ENCODE measurements at regions not wholly inside any gene's neighbourhood (a gene's known extent, or its start where the extent isn't known, plus 50 kb on each side); places are given as distances from the start of the nearest gene placed in this dataset.

GRCh38 chr1:82534996-82535395 lies 734.3 kb downstream of the ADGRL2 start:
- Histone ChIP-seq H3K4me2 (no peak overlapping the region), H3K27ac (no peak overlapping the region), H3K9me3 (replicated peaks in 1 of 11) (peaks cover 0 to 12% (median 6%) of the 10 kb centered on the region in 11 experiments; a peak in 13 of 22 replicates), H4K20me1 (no peaks in the 10 kb centered on the region), H3K27me3 (no peaks in the 10 kb centered on the region), H3K4me1 (no peaks in the 10 kb centered on the region), H3K9ac (no peak overlapping the region), H3K36me3 (no peaks in the 10 kb centered on the region), H3K4me3 (no peak overlapping the region)
- TF ChIP-seq Cebpa-rat (IDR thresholded peaks at IDR 0.05) = no peak

GRCh38 chr1:82525378-82525777 lies 724.6 kb downstream of the ADGRL2 start:
- Histone ChIP-seq H3K27me3 (no peaks in the 10 kb centered on the region), H3K9me3 (replicated peaks in 1 of 11) (peaks cover 0 to 4% (median 0%) of the 10 kb centered on the region in 11 experiments; a peak in 3 of 22 replicates), H3K4me3 (no peak overlapping the region)

GRCh38 chr1:82520611-82521010 lies 719.9 kb downstream of the ADGRL2 start:
- no peaks in the 10 kb centered on the region for H3K9me3 ChIP-seq (replicated peaks in 1 of 11)

More at GRCh38 chr1:82525378-82525777, 724.6 kb downstream of the ADGRL2 start:
- Histone ChIP-seq H3K4me2 (no peak overlapping the region), H3K36me3 (no peaks in the 10 kb centered on the region), H3K4me1 (no peaks in the 10 kb centered on the region), H3K9ac (no peak overlapping the region), H4K20me1 (no peaks in the 10 kb centered on the region), H3K27ac (no peak overlapping the region)
- TF ChIP-seq Cebpa-rat (IDR thresholded peaks at IDR 0.05) = no peak

GRCh38 chr1:82517586-82517985 lies 716.9 kb downstream of the ADGRL2 start:
- no peak overlapping the region for H3K4me2 ChIP-seq
- no peaks in the 10 kb centered on the region for H3K27me3 ChIP-seq
- no peak overlapping the region for H3K27ac ChIP-seq
- H3K4me3 ChIP-seq = no peak overlapping the region
- H3K36me3 ChIP-seq = no peaks in the 10 kb centered on the region
- H4K20me1 ChIP-seq = no peaks in the 10 kb centered on the region
- H3K9me3 ChIP-seq (replicated peaks in 1 of 11) = no peaks in the 10 kb centered on the region
- H3K9ac ChIP-seq = no peak overlapping the region
- TF ChIP-seq Cebpa-rat (IDR thresholded peaks at IDR 0.05) = no peak
- H3K4me1 ChIP-seq = no peaks in the 10 kb centered on the region

More at GRCh38 chr1:82520611-82521010, 719.9 kb downstream of the ADGRL2 start:
- Histone ChIP-seq H3K4me1 (no peaks in the 10 kb centered on the region), H3K4me3 (no peak overlapping the region), H3K27ac (no peak overlapping the region), H3K27me3 (no peaks in the 10 kb centered on the region), H3K4me2 (no peak overlapping the region), H4K20me1 (no peaks in the 10 kb centered on the region), H3K36me3 (no peaks in the 10 kb centered on the region), H3K9ac (no peak overlapping the region)
- no peak for TF ChIP-seq Cebpa-rat (IDR thresholded peaks at IDR 0.05)

- TF ChIP-seq Cebpa-rat (IDR thresholded peaks at IDR 0.05) = no peak
- Histone ChIP-seq H3K4me3 (no peak overlapping the region), H4K20me1 (no peaks in the 10 kb centered on the region), H3K4me1 (no peaks in the 10 kb centered on the region), H3K27ac (no peak overlapping the region), H3K9me3 (replicated peaks in 1 of 11) (no peaks in the 10 kb centered on the region), H3K9ac (no peak overlapping the region), H3K27me3 (no peaks in the 10 kb centered on the region), H3K36me3 (no peaks in the 10 kb centered on the region), H3K4me2 (no peak overlapping the region)
Measured at GRCh38 chr1:82515650-82516049, 714.9 kb downstream of the ADGRL2 start.

- no peaks in the 10 kb centered on the region for H3K9me3 ChIP-seq (replicated peaks in 1 of 11)
- no peaks in the 10 kb centered on the region for H3K36me3 ChIP-seq
- H3K9ac ChIP-seq = no peak overlapping the region
- no peaks in the 10 kb centered on the region for H3K27me3 ChIP-seq
- H3K27ac ChIP-seq = no peak overlapping the region
- H3K4me2 ChIP-seq = no peak overlapping the region
- no peak for TF ChIP-seq Cebpa-rat (IDR thresholded peaks at IDR 0.05)
- H3K4me3 ChIP-seq = no peak overlapping the region
- no peaks in the 10 kb centered on the region for H3K4me1 ChIP-seq
- no peaks in the 10 kb centered on the region for H4K20me1 ChIP-seq
Measured at GRCh38 chr1:82511441-82511840, 710.7 kb downstream of the ADGRL2 start.

GRCh38 chr1:82510431-82510830 lies 709.7 kb downstream of the ADGRL2 start:
- Histone ChIP-seq H3K36me3 (no peaks in the 10 kb centered on the region), H4K20me1 (no peaks in the 10 kb centered on the region), H3K27ac (no peak overlapping the region), H3K4me1 (no peaks in the 10 kb centered on the region), H3K4me2 (no peak overlapping the region), H3K4me3 (no peak overlapping the region), H3K9ac (no peak overlapping the region), H3K27me3 (no peaks in the 10 kb centered on the region), H3K9me3 (replicated peaks in 1 of 11) (no peaks in the 10 kb centered on the region)
- TF ChIP-seq Cebpa-rat (IDR thresholded peaks at IDR 0.05) = no peak

- Histone ChIP-seq H3K27me3 (no peaks in the 10 kb centered on the region), H3K9ac (no peak overlapping the region), H3K36me3 (no peaks in the 10 kb centered on the region), H3K4me3 (no peak overlapping the region), H3K9me3 (replicated peaks in 1 of 11) (no peaks in the 10 kb centered on the region), H3K4me1 (no peaks in the 10 kb centered on the region), H3K27ac (no peak overlapping the region), H3K4me2 (no peak overlapping the region), H4K20me1 (no peaks in the 10 kb centered on the region)
- TF ChIP-seq Cebpa-rat (IDR thresholded peaks at IDR 0.05) = no peak
Measured at GRCh38 chr1:82507011-82507410, 706.3 kb downstream of the ADGRL2 start.

GRCh38 chr1:82503822-82504221 lies 703.1 kb downstream of the ADGRL2 start:
- Histone ChIP-seq H3K4me1 (peaks cover 0 to 10% (median 0%) of the 10 kb centered on the region in 10 experiments; a peak in 3 of 20 replicates), H4K20me1 (no peaks in the 10 kb centered on the region), H3K27me3 (no peaks in the 10 kb centered on the region), H3K36me3 (no peaks in the 10 kb centered on the region), H3K4me3 (no peak overlapping the region), H3K4me2 (no peak overlapping the region), H3K9me3 (replicated peaks in 1 of 11) (no peaks in the 10 kb centered on the region), H3K27ac (no peak overlapping the region), H3K9ac (no peak overlapping the region)
- TF ChIP-seq Cebpa-rat (IDR thresholded peaks at IDR 0.05) = no peak

- no peak for TF ChIP-seq Cebpa-rat (IDR thresholded peaks at IDR 0.05)
- H3K4me1 ChIP-seq = peaks cover 0 to 15% (median 0%) of the 10 kb centered on the region in 10 experiments; a peak in 3 of 20 replicates
- no peak overlapping the region for H3K4me3 ChIP-seq
- no peak overlapping the region for H3K9ac ChIP-seq
- H3K36me3 ChIP-seq = no peaks in the 10 kb centered on the region
- no peak overlapping the region for H3K4me2 ChIP-seq
- H3K27me3 ChIP-seq = no peaks in the 10 kb centered on the region
- H4K20me1 ChIP-seq = no peaks in the 10 kb centered on the region
- no peak overlapping the region for H3K27ac ChIP-seq
- peaks cover 26 to 33% (median 28%) of the 10 kb centered on the region in 11 experiments for H3K9me3 ChIP-seq (replicated peaks in 1 of 11)
Measured at GRCh38 chr1:82499022-82499421, 698.3 kb downstream of the ADGRL2 start.
